ENCODE measurements at regions not wholly inside any gene's neighbourhood (a gene's known extent, or its start where the extent isn't known, plus 50 kb on each side); places are given as distances from the start of the nearest gene placed in this dataset.
A peak's percentile ranks its signal among the peaks of the same experiment; 100 is the strongest.

DNA sequence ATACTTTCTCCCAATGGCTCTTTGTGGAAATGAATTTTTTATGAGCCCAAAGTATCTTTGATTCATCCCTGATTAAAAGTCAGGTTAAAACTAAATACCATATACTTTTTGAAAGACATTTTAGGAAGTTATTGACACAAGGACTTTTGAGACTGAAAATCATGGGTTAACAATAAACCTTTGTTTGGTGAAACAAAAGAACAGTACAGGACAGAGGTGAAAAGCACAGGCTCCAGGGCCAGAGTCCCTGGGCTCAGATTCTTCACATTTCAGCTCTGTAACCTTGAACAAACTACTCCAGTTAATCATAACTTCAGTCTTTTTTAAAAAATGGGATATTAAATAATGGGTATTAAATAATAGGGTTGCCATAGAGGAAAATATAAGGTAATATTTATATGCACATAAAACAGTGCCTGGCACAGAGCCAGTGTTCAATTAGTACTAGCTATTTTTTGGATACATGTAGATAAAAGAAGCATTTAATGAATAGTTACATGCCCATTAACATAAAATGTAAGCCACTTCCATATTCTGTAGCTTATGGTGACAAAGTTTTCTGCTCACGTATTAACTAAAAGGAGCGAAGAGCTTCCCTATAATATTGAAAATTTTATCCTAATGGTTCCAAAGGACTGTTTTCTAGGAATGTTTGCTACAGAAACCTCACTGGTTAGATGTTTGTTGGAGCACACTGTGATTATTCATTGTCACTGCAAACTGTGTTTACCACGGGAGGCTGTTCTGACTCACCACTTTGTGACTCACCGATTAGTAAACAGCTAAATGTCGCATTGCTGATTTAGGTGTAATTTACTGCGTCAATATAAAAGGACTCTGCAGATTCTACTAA, 255.4 kb downstream of the DAD1 start:
- DNase-seq = no peak

DNA sequence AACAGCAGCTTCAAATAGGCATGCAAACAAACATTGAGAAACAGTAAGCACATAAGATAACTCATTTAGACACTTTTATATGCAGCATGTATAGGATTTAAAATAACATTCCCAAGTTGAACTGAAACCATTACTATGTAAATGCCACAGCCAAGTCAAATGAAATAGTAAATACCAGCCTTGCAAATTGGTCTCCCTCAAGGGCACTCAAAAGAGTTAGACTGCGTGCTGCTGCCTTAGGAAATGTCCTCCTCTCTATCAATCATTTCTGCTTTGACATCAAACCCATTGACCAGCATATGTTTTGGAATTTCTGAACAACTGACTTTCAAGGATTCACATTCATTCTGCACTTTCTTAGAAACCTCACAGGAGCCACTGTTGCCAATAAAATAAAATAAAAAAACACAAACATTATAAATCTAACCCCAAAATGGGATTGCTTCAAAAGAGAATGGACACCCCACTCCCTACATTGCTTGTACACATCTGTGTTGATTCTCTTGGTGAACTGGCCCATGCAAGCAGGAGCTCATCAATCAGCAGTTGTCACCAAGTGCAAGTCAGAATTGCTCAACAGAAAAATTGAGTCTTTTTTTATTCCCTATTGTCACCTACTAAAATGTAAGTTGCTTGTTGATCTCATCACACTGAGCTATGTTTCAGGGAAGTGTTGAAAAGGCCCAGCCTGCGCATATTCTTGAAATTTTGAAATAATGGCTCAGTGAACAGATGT, 256.2 kb downstream of the DAD1 start:
- no peak for DNase-seq

DNA sequence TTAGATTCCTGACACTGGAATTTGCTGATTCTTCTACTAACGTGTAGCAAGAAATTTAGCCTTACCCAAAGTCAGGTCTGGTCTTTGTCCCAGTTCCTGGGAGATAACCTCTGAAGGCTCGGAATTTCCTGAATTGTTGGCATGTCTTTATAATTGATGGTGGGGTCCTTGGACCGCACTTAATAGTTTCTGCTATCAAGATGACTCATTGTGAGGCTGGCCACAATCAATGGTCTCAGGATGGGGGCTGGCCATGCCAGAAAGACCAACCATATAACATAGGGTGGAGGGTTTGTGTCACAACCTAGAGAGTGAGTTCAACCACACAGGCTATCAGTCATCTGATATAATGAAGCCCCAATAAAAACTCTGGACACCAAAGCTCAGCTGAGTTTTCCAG, 259.7 kb downstream of the DAD1 start:
- DNase-seq = no peak

DNA sequence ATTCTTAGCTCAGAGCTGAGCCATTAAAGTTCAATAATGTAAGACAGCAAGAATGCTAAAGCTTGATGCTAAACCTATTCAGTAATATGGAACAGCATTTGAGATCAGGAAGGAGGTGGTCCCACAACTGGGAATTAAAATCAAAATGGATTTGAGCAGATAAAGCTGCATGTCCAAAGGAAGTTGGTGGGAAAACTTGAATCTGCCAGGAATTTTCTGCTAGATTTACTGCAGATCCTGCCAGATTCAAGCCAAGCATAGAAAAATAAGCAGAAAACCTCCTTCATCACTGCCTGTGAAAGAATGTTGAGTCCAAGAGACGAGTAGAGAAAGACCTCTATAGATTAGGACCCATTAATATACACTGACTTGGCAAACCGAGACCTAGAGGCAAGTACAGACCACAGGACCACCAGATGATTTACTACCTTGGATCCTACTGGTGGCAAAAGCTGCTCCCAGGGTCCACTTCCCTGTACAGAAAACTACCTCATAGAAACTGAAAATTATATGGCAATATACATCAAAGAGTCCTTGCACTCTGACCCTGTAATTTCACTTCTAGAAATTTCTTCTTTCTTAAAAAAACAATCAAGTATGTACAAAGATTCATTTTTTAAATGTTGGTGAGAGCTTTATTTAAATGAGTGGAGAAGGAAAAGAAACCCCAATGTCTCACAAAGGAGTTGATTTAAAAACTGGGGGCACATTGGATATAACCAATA, 263.2 kb downstream of the DAD1 start:
- DNase-seq = no peak

DNA sequence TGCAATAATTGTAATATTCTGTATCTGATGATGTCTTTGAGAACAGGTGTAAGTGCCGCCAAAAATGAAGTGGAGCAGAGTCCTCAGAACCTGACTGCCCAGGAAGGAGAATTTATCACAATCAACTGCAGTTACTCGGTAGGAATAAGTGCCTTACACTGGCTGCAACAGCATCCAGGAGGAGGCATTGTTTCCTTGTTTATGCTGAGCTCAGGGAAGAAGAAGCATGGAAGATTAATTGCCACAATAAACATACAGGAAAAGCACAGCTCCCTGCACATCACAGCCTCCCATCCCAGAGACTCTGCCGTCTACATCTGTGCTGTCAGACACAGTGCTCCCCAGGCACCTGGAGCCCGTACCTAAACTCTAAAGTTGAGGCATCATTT, 268.7 kb downstream of the DAD1 start:
- no peak for DNase-seq

DNA sequence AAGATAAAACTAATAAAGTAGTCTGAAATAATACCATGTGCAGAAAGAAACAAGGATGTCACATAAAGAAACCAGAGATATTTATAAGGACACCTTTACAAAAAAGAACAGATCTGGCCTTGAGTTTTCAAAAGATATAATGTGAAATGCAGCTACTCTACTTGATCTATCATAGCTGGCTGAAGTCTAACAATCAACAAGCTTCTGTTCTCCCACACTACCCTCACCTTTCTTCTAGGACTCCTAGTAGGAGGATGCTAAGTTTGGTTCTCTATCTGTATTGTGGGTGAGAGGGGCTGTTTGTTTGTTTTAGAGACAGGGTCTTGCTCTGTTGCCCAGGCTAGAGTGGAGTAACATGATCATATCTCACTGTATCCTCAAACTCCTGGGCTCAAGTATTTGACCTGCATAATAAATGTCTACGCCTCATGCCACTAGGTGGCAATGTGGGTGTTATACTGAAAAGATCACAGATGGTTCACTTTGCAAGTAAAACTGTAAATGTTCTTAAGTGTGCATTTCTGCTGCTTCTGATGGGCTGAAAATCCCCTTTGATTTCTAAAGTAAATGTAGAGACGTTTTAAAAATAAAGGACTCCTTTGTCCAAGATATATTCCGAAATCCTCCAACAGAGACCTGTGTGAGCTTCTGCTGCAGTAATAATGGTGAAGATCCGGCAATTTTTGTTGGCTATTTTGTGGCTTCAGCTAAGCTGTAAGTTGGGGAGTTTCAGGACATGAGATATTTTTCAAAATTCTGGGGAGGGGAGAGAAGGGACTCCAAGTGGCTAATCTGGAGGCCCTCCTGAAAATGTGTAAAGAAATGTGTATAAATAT, 269.3 kb downstream of the DAD1 start:
- DNase-seq = peak; percentile 63

DNA sequence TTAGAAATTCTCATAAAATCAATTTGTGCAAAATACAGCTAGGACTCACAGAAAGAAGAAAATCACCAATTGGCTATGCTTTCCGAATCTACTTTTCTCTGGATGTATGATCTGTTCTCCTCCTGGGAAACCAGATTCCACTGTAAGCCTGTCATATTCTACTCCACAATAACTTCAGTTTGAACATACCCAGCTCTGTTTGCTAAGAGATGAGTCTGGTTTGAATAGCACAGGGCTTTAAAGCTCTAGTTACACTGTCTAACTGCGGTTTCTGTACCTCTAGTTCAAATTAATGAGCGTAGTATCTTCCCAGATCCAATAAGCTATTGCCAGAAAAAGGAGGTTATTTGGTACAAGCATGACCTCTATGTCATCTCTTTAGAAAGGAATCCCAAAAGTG, 270.1 kb downstream of the DAD1 start:
- no peak for DNase-seq

DNA sequence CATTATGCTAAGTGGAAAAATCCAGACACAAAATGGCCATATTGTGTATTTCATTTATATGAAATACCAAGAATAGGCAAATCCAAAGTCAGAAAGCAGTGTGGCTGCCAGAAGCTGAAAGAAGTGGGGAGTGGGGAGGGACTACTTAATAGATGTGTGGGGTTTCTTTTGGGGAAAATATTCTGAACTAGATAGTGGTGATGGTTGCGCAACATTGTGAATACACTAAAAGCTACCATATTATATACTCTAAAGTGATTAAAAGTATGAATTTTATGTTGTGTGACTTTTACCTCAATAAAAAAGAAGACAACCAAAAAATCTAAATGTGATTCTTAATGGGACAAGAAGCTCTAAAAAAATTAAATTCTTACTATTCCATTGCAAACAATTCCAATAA, 272.6 kb downstream of the DAD1 start:
- no peak for DNase-seq

DNA sequence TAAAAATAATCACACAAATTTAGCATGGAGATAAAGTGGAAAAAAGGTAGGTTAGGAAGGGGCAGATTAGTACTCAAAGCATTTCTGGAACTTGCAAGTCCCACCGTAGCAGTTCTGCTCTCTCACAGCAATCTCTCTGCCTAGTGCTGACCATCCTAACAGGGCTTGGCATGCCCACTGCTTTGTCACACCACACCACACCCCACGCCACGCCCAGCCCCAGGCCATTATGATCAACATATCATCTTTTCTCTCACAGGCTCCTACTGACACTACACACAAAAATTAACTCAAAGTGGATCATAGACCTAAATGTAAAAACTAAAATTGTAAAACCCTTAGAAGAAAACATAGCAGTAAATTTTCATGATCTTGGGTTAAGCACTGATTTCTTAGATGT, 273.7 kb downstream of the DAD1 start:
- no peak for DNase-seq

DNA sequence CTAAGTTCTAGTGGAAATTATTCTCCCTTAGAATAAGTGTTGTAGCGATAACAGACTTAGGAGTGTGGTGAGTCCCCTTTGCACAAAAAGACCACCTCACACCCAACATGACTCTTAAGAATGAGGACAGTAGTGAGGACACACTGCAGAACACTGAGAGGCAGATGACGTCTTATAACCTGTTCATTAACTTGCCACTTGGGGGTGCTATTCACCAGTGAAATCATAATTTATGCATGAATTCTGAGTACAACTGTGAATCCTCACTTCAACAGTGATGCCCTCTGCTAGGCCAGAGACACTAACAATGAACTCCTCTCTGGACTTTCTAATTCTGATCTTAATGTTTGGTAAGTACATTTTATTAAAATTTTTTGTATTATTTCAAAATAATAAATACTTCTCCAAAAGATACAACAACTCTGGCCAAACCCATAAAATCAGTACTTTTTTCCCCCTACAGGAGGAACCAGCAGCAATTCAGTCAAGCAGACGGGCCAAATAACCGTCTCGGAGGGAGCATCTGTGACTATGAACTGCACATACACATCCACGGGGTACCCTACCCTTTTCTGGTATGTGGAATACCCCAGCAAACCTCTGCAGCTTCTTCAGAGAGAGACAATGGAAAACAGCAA, 274.7 kb downstream of the DAD1 start:
- DNase-seq = no peak

DNA sequence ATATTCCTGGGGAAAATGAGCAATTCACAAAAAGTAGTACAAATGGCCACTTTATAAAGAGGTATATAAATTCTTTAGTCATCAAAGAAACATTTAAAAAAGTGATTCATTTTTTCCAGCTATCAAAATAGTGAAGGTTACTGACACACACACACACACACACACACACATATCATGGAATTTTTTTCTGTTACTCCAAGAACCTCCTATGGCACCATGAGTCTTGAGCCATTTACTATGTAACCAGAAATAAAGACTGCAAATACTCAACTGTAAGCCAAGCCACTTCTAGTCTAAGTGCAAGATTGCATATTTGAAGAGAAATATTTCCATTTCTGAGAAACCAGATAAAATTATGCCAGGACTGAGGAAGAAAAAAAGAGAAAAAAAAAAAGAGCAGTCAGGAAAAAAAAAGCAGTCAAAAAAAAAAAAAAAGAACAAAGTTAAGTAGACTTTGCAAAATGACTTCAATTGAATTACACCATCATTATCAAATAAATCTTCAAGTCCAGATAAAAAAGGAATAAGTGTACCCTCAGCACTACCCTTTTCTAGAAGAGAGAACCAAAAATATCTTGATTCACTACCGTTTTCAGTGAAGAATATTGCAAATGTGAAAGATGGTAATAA, 275.7 kb downstream of the DAD1 start:
- no peak for DNase-seq

DNA sequence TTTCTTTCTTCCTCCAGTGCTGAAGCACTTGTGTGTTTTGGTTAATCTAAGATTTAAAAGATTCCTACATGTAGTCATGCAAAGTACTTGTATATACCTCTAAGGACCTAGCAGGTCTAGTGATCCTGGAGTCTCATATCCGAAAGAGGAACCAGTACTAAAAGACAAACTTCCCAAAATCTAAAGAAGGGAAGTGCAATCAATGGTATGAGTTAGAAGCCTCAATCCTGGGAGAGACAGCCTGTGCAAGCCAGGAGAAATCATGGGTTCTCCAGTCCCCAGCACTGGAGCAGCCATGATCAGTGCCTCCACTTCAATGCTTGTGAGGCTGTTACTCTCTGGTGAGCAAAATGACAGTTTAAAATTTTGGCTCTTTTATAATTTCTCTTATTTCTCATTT, 277.4 kb downstream of the DAD1 start:
- DNase-seq = no peak

DNA sequence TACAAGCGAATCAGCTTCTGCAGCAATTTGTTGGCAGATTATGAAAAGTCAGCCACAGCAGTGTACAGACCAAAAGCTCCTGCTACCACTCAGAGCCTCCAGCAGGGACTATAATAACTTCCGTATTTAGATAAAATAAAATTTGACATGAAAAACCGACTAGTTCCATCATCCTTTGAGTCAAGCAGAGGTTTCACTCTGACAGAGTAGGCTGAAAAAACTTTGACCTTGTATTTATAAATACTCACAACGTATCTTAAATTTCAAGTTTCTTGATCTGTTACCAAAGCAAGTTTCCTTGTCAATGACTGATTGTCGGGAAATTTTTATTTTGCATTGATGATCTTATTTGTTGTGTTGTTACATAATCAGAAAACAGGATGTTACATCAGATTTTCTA, 283.4 kb downstream of the DAD1 start:
- no peak for DNase-seq

DNA sequence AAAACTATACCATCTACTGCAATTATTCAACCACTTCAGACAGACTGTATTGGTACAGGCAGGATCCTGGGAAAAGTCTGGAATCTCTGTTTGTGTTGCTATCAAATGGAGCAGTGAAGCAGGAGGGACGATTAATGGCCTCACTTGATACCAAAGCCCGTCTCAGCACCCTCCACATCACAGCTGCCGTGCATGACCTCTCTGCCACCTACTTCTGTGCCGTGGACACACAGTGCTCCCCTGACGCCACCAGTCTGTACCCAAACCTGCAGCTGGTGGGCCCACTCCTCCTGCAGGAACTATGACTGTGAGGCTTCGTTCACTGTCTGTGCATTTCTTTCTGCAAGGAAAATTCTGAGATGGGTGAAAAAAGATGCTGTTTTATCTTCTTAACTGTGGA, 284.7 kb downstream of the DAD1 start:
- DNase-seq = no peak

DNA sequence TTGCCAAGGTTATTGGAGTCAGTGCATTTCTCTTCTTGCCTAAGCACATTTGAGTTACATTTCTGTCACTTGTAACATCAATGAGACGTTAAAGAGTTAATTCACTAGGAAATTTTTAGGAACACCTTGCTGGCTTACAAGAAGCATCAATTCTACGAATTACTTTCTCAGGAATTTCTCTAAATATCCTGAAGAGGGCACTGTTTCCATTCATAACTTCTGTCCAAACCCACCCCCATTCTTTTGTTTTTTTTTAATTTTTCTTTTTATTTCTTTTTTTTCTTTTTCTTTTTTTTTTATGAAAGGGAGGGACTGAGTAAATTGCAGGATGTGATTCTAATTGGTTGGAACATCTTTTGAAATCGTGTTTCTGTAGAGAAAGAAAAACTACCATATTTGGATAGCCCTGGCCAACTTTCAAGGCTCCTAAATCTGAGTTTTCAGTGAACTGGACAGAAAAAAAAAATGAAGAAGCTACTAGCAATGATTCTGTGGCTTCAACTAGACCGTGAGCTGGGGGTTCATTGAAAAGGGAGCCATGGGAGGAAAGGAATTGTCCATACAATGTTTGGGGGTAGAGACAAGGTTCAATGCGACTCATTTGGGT, 285.3 kb downstream of the DAD1 start:
- DNase-seq = no peak

DNA sequence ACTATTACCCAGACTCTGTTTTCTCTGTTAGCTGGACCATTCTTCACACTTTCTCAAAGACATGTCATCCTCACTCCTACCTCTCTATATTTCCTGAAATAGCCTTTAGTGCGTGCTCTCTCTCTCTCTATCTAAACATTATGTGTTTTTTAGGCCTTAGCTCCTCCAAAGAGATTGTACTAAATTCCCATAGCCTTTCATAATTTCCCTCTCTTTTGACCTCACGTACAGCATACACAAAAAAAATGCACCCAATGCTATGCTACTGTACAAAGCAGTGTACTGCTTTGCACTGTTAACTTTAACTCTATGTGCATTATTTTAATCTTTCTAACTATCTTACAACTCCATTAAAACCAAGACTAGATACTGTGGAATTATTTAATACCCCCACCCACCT, 288.4 kb downstream of the DAD1 start:
- DNase-seq = no peak

DNA sequence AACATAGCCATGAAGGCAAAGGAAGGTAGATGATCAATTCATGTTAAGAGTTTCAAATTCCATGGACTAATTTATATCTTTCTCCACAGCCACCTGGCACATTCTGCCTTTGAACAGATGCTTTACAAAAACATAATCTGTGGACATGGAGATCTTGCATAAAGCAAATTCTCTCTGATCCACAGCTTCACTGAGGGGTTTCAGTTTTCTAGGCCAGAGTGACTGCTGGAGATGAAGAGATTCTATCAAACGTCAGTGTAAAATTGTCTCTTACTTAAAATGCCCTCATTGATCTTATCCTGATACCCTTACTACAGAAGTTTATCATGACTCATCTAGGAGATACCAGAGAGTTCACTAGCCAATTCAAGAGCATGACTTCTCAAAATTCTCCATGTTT, 291.6 kb downstream of the DAD1 start:
- no peak for DNase-seq

DNA sequence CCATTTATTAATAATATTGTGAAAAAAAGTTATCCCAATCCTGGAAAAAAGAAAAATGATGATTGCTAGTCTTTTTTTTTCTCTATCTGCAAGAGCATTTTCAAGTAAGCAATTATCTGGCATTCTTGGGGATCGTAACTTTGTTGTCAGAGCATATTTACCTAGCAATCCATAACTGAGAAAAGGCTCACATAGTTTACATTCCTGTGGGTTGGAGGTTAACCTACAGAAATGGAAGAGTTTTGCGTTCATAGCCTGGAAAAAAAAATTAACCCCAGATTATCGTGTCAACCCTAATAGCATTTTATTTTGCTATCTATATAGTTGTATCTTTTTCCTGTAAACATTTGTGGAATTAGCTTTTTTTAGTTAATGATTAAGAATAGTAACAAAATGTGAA, 292.3 kb downstream of the DAD1 start:
- no peak for DNase-seq

DNA sequence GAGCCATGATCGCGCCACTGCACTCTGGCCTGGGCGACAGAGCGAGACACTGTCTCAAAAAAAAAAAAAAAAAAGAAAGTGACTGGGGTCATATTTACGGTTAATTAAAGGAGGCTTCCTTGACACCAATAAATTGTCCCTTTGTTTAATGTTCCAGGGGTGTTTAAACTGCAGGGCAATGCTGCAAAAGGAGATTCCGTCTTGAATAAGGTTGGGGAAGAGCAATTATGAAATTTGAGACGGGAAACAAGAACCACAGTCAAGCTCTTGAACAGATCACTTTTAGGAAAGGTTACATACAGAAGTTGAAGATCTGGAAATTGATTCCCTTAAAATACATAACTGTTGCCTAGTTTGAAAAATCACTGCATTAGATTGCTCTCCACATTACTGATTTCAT, 292.9 kb downstream of the DAD1 start:
- no peak for DNase-seq

DNA sequence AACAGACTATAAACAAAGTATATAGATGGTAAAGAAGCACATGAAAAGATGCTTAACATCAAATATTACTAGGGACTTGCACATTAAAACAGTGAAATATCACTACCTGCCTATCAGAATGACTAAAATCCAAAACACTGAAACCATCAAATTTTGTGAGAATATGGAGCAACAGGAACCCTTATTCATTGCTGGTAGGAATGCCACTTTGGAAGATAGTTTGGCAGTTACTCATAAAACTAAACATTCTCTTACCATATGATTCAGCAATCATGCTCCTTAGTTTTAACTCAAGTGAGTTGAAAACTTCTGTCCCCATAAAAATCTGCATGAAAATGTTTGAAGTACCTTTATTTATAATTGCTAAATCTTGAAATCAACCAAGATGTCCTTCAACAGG, 297.6 kb downstream of the DAD1 start:
- DNase-seq = no peak

DNA sequence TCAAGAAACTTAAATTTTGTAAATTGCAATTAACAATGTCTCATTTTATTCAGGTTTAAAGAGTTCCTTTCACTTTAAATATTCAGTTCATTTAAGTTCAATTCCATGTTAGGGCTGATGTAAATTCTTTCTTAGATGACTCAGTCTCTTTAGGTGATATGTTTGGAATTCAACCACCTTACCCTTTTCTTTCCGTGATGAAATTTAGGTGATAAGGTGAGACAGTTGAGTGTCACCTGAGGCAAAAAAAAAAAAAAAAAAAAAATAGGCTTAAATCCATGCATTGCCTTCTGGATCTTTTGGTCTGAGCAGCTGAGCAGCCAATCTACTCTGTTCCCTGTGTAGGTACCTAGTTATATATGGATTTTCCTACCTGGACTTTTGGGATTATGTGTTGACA, 299.5 kb downstream of the DAD1 start:
- DNase-seq = no peak

DNA sequence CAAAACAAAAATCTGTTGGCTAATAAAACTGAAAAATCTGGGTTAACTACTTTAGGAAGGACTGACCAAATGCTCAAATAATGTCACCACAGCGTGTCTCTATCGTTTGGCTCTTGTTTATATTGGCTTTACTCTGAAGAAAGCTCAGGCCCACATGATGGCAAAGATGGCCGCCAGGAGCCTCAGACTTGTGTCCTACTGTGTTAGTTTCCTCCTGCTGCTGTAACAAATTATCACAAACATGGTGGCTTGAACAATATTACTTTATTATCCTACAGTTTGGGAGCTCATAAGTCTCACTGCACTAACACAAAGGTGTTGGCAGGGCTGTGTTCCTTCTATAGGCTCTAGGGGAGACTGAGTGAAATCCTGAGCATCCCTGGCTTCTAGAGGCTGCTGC, 303.0 kb downstream of the DAD1 start:
- DNase-seq = no peak

Measured in right forelimb (tissue), 1 donor.